Esophagus muscularis mucosa (tissue), 4 donors: ENCODE measurements at regions not wholly inside any gene's neighbourhood (a gene's known extent, or its start where the extent isn't known, plus 50 kb on each side); places are given as distances from the start of the nearest gene placed in this dataset.
"Not testable (repeated sequence)": the region's sequence is repeated elsewhere in the genome, so short reads cannot be mapped to it uniquely, and the experiment has no call there.

ENCODE experiments used
- DNase-seq: peaks from one replicate; pipeline ENCODE4 v3.0.0-alpha.2; 2017; ENCODE audit errors: extremely low spot score
- H3K27ac ChIP-seq, 4 donors: fragments of 200-600 bp; sonication (generic); replicated peaks in 1 of 4; 1 replicate in 3 of 4; 2 replicates in 1 of 4; pipeline ENCODE4 v1.5.1; 2016 to 2019; ENCODE audit warnings: mild to moderate bottlenecking in 1 of 4
- H3K27me3 ChIP-seq, 4 donors: fragments of 200-600 bp; sonication (generic); one replicate each; pipeline versions ENCODE4 v1.5.1 to v1.6.0; 2016 to 2019
- H3K36me3 ChIP-seq, 4 donors: fragments of 200-600 bp; sonication (generic); one replicate each; pipeline ENCODE4 v1.5.1; 2016 to 2019
- H3K4me1 ChIP-seq, 4 donors: fragments of 200-600 bp; sonication (generic); one replicate each; pipeline ENCODE4 v1.5.1; 2016 to 2019
- H3K4me3 ChIP-seq, 4 donors: fragments of 200-600 bp; sonication (generic); 1 replicate in 2 of 4; 2 replicates in 2 of 4; pipeline ENCODE4 v1.5.1; 2016 to 2019; ENCODE audit warnings: mild to moderate bottlenecking in 4 of 4, moderate library complexity in 1 of 4
- H3K9me3 ChIP-seq, 4 donors: fragments of 200-600 bp; sonication (generic); 1 replicate in 3 of 4; 2 replicates in 1 of 4; pipeline ENCODE4 v1.5.1; 2016 to 2019
- CTCF ChIP-seq, 3 experiments: fragments of 200-600 bp in 2 of 3; fragments of 450-650 bp in 1 of 3; sonication (generic) in 2 of 3; IDR thresholded peaks; one replicate each; pipeline ENCODE4 v1.5.1; 2017 to 2019; ENCODE audit warnings: antibody characterized with exemption in 3 of 3, mild to moderate bottlenecking in 2 of 3, moderate library complexity in 1 of 3
- EP300 ChIP-seq: sonication (generic); formaldehyde crosslinking; IDR thresholded peaks from one replicate; pipeline ENCODE4 v1.6.1; 2017; ENCODE audit warnings: antibody characterized with exemption
- POLR2A ChIP-seq: fragments of 450-650 bp; IDR thresholded peaks from one replicate; pipeline ENCODE4 v1.6.1; 2017; ENCODE audit warnings: antibody characterized with exemption, moderate library complexity, mild to moderate bottlenecking, low read depth
- POLR2AphosphoS5 ChIP-seq, 2 donors: sonication (generic); formaldehyde crosslinking; IDR thresholded peaks; one replicate each; pipeline ENCODE4 v1.6.1; 2017; ENCODE audit warnings: antibody characterized with exemption in 2 of 2
- WGBS: methylation state at CpG from one replicate; pipeline ENCODE4 v1.1.5; 2018; 5-methylcytosine and 5-hydroxymethylcytosine counted together
- intact Hi-C: fragments of 100-400 bp; cut with DNase I; formaldehyde crosslinking; loops from one replicate; pipeline ENCODE4 v1.15.1; 2023

- intact Hi-C loops = no loop called here
- H3K4me1 ChIP-seq = no peaks in the 10 kb centered on the region
- H3K36me3 ChIP-seq = no peaks in the 10 kb centered on the region
- TF ChIP-seq POLR2AphosphoS5 (IDR thresholded peaks at IDR 0.05) (no peak), CTCF (IDR thresholded peaks at IDR 0.05) (no peak), EP300 (no peak), POLR2A (no peak)
- no peaks in the 10 kb centered on the region for H3K9me3 ChIP-seq
- H3K4me3 ChIP-seq = no peak overlapping the region
- H3K27ac ChIP-seq = no peak overlapping the region
- no peaks in the 10 kb centered on the region for H3K27me3 ChIP-seq
- no peak for DNase-seq
Observed at GRCh38 chrX:35590210-35590609, 207.9 kb upstream of the MAGEB16 start.

GRCh38 chrX:35611562-35611961 is 186.6 kb upstream of the MAGEB16 start:
- H3K4me3 ChIP-seq, intact Hi-C loops, H3K36me3 ChIP-seq, H3K9me3 ChIP-seq, H3K27ac ChIP-seq, DNase-seq, H3K27me3 ChIP-seq, H3K4me1 ChIP-seq: not testable (repeated sequence)
- 65% methylated on average over 5 of the region's 6 CpGs for WGBS

- Histone ChIP-seq H3K36me3 (no peaks in the 10 kb centered on the region), H3K4me3 (no peak overlapping the region), H3K27ac (no peak overlapping the region), H3K27me3 (no peaks in the 10 kb centered on the region), H3K9me3 (no peaks in the 10 kb centered on the region), H3K4me1 (no peaks in the 10 kb centered on the region)
- 60% methylated on average over 2 of the region's 2 CpGs for WGBS
- TF ChIP-seq POLR2AphosphoS5 (IDR thresholded peaks at IDR 0.05) (no peak), CTCF (IDR thresholded peaks at IDR 0.05) (no peak), EP300 (no peak), POLR2A (no peak)
- DNase-seq = no peak
- intact Hi-C loops = no loop called here
Observed at GRCh38 chrX:35617836-35618235, 180.3 kb upstream of the MAGEB16 start.

- no peaks in the 10 kb centered on the region for H3K27me3 ChIP-seq
- H3K9me3 ChIP-seq = no peaks in the 10 kb centered on the region
- 77% methylated on average over 2 of the region's 2 CpGs for WGBS
- DNase-seq = no peak
- no peak overlapping the region for H3K4me3 ChIP-seq
- H3K4me1 ChIP-seq = no peaks in the 10 kb centered on the region
- H3K27ac ChIP-seq = no peak overlapping the region
- intact Hi-C loops = no loop called here
- TF ChIP-seq EP300 = no peak
- TF ChIP-seq POLR2A = no peak
- no peaks in the 10 kb centered on the region for H3K36me3 ChIP-seq
Observed at GRCh38 chrX:35622040-35622439, 176.1 kb upstream of the MAGEB16 start.

- Histone ChIP-seq H3K27me3 (no peaks in the 10 kb centered on the region), H3K27ac (no peak overlapping the region), H3K4me3 (no peak overlapping the region), H3K36me3 (no peaks in the 10 kb centered on the region), H3K4me1 (no peaks in the 10 kb centered on the region), H3K9me3 (no peaks in the 10 kb centered on the region)
- WGBS = 84% methylated on average over 5 of the region's 5 CpGs
- intact Hi-C loops = no loop called here
- DNase-seq = no peak
- TF ChIP-seq POLR2AphosphoS5 (IDR thresholded peaks at IDR 0.05) (no peak), EP300 (no peak), CTCF (IDR thresholded peaks at IDR 0.05) (no peak)
Observed at GRCh38 chrX:35622601-35623000, 175.5 kb upstream of the MAGEB16 start.

- H3K9me3 ChIP-seq = no peaks in the 10 kb centered on the region
- DNase-seq = no peak
- no peak for TF ChIP-seq EP300
- no peak for TF ChIP-seq POLR2A
- no peak for TF ChIP-seq CTCF (IDR thresholded peaks at IDR 0.05)
- TF ChIP-seq POLR2AphosphoS5 (IDR thresholded peaks at IDR 0.05) = no peak
- H3K4me1 ChIP-seq = no peaks in the 10 kb centered on the region
- no peak overlapping the region for H3K4me3 ChIP-seq
- H3K27ac ChIP-seq = no peak overlapping the region
- 91% methylated on average over 30 of the region's 31 CpGs for WGBS
- intact Hi-C loops = no loop called here
- no peaks in the 10 kb centered on the region for H3K27me3 ChIP-seq
- no peaks in the 10 kb centered on the region for H3K36me3 ChIP-seq
Observed at GRCh38 chrX:35625714-35626113, 172.4 kb upstream of the MAGEB16 start.
